ENCODE measurements at regions not wholly inside any gene's neighbourhood (a gene's known extent, or its start where the extent isn't known, plus 50 kb on each side); places are given as distances from the start of the nearest gene placed in this dataset.
"Not testable (repeated sequence)": the region's sequence is repeated elsewhere in the genome, so short reads cannot be mapped to it uniquely, and the experiment has no call there.

DNA sequence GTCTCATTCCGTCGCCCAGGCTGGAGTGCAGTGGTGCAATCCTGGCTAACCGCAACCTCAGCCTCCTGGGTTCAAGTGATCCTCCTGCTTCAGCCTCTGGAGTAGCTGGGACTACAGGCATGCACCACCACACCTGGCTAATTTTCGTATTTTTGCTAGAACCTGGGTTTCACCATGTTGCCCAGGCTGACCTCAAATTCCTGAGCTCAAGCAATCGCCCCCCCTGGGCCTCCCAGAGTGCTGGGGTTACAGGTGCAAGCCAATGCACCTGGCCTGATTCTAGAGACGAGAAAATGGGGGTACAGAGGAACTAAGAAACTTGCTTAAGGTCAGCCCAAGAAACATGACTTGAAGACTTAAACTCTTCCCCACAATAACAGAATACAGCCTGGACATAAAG lies 111.0 kb downstream of the PRR15 start:
- TF ChIP-seq, protein P1, sequence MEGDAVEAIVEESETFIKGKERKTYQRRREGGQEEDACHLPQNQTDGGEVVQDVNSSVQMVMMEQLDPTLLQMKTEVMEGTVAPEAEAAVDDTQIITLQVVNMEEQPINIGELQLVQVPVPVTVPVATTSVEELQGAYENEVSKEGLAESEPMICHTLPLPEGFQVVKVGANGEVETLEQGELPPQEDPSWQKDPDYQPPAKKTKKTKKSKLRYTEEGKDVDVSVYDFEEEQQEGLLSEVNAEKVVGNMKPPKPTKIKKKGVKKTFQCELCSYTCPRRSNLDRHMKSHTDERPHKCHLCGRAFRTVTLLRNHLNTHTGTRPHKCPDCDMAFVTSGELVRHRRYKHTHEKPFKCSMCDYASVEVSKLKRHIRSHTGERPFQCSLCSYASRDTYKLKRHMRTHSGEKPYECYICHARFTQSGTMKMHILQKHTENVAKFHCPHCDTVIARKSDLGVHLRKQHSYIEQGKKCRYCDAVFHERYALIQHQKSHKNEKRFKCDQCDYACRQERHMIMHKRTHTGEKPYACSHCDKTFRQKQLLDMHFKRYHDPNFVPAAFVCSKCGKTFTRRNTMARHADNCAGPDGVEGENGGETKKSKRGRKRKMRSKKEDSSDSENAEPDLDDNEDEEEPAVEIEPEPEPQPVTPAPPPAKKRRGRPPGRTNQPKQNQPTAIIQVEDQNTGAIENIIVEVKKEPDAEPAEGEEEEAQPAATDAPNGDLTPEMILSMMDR (conservative IDR thresholded peaks at IDR 0.05 in 1 of 2, IDR thresholded peaks at IDR 0.05 in 1 of 2; ENCODE audit: low read depth in 1 of 2, low read length in 2 of 2) = not testable (repeated sequence)
- not testable (repeated sequence) for TF ChIP-seq EZH2 (IDR thresholded peaks at IDR 0.05; ENCODE audit: low read length, missing control alignments)
